ENCODE measurements at regions not wholly inside any gene's neighbourhood (a gene's known extent, or its start where the extent isn't known, plus 50 kb on each side); places are given as distances from the start of the nearest gene placed in this dataset.

DNA sequence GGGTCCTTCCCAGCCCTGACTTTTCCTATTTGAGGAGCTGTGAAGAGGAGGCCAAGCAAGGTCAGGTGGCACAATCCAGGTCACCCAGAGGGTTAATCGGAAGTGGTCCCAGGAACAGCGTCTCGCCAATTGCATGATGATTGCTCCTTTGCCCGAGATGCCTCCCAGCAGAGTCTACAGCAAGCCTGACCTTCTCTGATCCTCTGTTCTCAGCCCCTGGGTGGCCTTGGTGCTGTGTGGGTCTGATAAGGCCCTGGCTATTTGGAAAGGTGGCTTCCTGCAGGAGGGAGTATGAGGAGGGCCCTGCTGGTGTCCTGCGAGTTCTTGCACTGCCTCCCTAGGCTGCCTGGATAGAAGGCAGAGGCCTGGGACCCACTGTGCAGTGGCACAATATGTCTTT lies 116.2 kb downstream of the FOXD2 start:
- no peak for DNase-seq (ENCODE audit: low spot score)

DNA sequence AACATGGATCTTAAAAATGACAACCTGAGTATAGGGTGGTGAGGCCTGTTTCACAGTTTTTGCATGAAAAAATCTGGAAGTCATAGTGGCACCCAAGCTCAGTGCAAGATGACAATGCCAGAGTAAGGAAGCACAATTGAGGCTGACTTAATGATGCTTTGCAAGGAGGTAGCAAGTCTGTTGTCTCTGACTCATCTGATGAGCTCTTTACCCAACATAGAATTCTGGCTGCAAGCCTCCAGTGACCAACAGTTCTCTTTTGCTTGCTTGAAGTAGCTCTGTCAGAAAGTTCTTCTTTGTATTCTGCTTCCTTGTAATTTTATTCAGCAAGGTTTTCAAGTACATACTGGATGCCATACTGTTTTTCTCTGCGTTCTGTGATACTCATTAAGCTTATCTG lies 117.1 kb downstream of the FOXD2 start:
- DNase-seq (ENCODE audit: low spot score) = peak; percentile 17

DNA sequence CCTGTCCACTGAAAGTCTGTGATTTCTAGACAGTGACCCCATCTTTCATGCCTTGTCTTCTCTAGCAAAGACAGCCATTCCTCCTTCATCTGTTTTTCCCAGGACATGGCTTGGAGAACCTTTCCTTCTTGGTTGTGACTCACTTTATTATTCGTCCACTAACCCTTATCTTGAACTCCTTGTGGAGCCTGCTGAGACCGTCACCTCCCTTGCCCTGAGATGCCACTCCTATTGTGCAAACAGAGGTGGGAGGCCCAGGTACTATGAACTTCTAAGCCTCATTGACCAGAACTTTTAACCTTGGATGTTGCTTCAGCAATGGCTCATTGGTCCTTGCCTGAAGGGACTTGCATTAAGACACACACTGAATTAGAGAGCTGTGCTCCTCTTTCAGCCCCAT lies 117.5 kb downstream of the FOXD2 start:
- no peak for DNase-seq (ENCODE audit: low spot score)

DNA sequence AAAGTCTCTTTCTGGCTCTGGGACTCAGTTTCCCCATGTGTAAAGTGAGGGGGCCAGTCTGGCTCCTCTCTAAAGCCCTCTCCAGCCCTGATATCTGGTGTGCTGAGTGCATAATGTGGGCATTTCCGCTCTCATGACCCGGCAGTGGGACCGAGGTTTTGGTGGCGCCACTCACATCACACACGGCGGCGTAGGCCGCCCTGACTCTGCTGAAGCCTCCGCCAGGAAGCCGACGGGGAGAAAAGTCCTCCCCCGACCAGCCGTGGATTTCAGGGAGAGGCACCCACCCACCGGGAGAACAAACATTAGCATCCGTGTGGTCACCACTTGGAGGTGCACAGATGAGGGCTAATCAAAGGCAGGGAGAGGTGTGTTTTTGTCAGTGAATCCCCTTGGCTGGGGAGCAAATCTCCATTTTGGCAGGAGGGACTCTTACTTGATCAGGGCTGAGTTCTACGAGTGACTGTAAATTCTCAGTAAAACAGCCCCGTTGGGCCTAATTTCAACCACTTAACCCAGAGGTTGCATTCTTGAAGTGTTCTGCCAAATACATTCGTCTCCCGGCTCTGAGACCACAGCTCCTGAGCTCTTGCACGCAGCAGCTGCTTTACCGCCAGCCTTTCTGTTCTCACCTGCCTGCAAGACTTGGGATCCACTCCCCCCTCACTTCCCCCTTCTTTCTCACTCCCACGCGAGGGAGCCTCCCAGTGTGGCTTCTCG lies 118.2 kb downstream of the FOXD2 start:
- DNase-seq (ENCODE audit: low spot score) = no peak

DNA sequence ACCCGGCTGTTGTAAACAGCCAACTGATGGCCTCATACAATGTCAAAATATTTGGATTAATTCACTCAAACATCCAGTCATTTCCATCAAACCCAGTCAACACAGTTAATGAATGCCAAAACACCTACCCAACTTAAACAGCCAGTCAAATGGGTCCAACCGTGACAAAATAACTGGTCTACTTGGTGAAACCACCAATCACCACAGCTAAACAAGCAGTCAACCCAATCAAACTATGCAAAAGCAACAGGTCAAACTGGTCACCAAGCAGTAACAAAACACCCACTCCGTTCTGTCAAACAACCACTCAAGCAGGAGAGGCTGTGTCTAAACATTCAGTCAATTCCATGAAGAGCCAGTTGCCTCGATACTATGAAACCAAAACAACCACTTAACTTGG lies 119.2 kb downstream of the FOXD2 start:
- no peak for DNase-seq (ENCODE audit: low spot score)

DNA sequence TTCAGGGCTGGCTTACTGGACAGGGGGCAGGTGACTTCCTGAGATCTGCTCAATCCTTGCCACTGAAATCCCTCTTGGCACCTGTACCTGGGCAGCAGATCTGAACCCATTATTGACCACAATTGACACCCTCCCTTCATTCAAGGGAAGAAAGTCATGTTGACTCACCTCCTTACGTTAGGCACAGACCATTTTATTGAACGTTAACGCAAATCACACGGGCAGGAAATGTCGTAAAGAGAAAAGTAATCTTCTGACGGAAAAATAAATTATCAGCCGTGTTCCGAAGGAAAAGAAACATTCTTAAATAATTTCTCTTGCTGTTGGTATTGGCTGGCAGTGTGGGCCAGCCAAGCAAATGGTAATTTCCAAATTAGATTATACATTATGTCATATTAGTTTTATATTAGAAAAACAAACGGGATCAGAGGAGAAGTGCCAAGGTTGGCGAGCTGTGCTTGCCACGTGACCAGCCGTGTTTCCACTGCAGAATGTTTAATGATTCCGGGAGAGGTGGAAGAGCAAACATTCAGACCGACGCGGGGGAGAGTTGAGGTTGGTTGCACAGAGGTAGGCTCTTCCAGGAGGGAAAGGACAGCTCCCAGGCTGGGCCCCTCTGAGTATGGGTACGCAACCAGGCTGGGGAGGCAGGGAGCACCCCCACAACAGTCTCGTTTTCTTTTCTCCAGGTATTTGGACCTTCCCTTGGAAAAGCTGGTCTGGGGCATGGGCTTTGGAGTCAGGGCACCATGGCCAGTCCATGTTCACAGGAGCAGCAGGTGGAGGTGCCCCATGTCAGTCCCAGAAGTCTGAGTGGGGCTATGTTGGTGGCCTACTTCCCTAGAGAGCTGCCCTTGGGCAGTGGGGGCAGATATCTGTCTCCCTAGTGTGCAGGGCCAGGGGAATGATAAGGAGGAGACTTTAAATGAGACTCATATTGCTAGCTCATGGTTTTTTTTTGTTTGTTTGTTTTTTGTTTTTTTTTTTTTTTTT lies 121.1 kb downstream of the FOXD2 start:
- no peak for DNase-seq (ENCODE audit: low spot score)

DNA sequence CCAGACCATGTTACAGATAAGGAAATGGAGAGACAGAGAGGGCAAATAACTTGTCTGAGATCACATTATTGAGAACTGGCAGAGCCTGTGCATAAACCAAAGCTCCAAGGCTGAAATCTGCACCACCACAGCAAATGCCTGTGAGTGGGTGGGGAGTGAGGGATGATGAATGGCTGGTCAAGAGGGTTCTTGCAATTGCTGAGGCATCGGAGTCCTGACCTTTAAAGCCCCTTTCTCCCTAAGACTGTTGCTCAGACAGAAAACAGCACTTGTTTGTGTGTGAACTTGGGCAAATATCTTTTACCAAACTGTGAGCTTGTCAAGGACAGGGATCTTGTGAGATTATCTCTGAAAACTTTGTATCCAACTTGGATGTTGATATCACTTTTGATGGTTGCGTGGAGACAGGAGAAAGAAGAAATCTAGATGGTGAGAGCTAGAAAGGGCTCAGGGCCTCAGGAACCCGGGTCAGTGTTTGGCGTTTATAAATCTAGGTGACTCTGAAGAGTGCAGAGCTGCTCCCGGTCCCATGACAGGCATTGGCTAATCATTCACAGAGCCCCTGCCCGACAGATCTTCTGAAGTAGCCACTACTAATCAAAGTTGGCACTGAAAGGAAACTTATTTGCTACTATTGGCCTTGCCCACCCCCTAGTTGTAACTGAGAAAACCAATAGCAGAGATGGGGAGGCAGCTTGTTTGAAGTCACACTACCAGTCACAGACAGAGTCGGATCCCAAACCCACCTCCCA lies 122.3 kb downstream of the FOXD2 start:
- no peak for DNase-seq (ENCODE audit: low spot score)

DNA sequence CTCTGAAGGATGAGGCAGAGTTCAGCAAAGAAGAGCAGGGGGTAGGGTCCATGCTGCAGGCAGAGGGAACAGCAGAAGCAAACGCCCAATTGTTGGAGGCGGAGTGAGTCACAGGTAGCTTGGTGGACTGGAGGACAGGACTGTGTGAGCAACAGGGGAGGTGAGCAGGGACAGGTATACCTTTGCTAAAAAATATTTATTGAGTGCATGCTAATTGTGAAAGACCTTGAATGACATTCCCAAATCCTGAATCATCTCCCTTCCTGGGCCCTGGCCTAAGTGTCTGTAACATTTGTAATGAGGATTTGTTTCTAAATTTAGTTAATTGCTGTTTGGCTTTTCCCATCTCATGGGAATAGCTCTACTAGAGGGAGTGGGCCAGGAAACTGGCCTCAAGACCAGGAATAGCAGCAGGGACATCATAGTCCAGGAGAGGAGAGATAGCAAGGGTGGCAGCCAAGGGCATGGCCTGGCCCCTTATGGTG lies 123.7 kb downstream of the FOXD2 start:
- DNase-seq (ENCODE audit: low spot score) = no peak

DNA sequence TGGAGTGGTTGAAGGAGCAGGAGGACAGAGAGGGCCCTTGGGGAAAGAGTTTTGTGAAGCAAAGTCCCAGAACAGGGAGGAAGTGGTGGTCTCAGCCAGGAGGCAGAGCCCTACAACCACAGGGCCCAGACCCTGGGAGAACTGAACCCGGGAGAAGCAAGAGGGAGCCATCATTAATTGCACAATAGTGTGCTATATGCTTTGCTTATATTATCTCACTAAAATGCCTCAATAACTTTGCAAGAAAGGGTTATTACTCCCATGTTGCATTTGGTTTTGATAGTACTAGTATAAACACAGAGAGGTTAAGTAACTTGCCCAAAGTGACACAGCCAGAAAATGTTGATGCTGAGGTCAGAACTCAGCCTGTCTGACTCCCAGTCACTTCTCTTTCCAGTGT lies 124.3 kb downstream of the FOXD2 start:
- no peak for DNase-seq (ENCODE audit: low spot score)

DNA sequence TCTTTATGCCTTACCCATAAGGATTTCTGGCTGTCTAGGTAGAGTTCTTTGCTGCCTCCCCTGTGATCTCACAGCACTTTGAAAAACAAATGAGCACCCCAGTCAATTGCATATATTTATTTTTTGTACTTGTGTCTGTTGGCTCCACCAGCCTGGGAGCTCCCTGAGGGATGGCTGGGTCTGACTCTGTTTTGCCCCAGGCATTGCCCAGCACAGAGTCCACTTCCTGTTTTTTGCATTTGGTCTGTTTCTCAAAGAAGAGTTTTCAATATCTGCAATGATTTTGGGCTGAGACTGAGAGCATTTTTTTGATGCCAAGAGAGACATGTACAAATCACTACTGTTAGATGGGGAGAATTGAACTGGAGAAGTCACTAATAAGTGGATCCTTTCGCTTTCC lies 125.0 kb downstream of the FOXD2 start:
- DNase-seq (ENCODE audit: low spot score) = no peak

DNA sequence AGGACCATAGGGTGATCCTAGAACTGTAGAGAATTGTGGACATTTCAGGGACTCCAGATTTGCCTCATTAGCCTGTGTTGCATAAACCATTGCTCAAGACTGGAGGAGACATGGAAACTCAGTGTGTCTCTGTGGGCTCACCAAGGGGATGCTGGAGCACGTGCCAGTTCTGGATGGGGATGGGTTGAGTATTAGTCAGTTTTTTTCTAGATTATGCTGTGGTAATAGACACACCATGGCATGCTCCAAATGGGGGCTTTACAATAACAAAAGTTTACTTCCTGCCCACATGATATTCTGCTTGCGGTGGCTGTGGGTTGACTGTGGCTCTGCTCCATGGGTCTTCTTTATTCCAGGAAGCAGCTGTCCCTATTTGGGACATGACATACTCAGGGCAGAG lies 125.4 kb downstream of the FOXD2 start:
- no peak for DNase-seq (ENCODE audit: low spot score)

DNA sequence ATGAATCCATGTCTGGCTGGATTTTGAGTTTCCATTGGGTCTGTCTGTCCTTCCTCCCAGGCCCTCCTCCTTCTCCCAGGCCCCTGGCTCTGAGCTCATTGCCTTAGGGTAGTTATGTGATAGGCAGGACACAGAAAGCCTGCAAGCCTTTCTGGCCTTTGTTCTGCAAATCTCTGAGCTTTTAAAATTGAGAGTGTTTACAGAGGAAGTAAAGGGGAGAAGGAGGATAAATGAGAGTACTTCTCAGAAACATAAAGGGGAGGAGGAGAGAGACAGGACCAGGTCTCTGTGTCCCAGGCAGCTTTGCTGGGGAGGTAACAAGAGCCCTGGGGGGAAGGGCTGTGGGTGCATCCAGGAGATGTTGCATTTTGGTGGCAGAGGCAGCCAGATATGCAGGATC lies 126.7 kb downstream of the FOXD2 start:
- no peak for DNase-seq (ENCODE audit: low spot score)

DNA sequence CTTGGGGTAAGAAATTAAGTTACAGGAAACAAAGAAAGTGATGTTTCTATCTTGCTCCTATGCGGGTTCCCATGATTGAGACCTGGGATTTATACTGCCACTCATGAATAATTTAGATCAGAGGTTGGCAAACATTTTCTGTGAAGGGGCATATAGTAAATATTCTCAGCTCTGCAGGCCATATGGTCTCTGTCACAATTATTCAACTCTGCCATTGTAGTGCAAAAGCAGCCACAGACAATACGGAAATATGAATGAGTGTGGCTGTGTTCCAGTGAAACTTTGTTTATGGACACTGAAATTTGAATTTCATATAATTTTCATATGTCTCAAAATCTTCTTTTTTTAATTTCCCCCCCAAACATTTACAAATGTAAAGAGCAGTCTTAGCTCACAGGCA lies 127.2 kb downstream of the FOXD2 start:
- DNase-seq (ENCODE audit: low spot score) = no peak

DNA sequence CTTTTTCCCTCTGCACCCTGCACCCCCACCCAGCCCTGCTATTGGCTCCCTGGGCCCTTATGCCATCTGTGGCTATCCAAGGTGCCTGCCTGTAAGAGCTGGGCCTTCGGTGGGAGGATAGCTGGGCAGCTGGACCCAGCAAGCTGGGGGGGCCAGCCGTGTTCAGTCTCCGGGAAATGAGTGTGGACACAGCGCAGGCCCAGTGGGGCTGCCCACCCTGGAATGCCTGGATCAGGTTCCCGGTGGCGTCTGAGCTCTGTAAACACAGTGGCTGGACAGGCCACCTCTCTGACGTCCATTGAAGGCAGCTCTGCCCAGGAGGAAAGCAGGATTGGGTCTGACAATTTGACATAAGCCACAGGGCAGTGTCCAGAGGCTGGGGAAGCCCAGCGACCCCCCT lies 127.8 kb downstream of the FOXD2 start:
- DNase-seq (ENCODE audit: low spot score) = no peak

DNA sequence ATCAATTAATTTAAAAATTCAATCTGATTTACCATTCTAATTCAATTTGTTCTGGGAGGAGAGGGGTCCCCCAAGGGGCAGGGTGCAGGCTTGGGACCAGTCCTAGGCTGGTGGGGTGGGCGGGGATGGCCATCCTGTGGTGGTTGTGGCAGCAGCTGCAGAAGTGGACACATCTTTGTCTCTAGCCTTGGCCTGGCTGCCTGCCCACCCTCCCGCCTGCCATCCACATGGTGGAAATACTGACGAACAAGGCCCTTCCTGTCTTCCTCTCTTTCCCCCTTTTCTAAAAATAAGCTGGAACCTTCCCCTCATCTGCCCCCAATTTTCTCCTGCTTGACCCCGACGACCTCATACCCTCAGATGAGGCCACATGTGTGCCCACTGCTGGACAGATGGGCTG lies 130.9 kb downstream of the FOXD2 start:
- DNase-seq (ENCODE audit: low spot score) = no peak

DNA sequence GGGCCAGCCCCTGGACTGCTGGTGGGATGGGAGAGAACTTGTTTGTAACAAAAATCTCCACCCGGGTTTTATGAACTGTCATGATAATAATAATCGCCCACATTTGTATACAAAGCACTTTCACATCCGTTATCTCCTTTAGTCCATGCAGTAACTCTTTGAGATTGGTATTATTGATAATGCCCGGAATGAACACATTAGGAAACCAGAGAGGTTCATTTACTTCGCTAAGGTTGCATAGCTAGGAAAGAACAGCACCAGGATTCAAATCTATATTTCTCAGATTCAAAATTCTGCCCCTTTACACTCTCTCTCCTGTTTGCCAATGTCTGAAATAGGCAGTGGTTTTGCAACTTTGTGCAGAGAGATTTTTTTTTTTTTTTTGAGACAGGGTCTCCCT lies 131.4 kb downstream of the FOXD2 start:
- no peak for DNase-seq (ENCODE audit: low spot score)

DNA sequence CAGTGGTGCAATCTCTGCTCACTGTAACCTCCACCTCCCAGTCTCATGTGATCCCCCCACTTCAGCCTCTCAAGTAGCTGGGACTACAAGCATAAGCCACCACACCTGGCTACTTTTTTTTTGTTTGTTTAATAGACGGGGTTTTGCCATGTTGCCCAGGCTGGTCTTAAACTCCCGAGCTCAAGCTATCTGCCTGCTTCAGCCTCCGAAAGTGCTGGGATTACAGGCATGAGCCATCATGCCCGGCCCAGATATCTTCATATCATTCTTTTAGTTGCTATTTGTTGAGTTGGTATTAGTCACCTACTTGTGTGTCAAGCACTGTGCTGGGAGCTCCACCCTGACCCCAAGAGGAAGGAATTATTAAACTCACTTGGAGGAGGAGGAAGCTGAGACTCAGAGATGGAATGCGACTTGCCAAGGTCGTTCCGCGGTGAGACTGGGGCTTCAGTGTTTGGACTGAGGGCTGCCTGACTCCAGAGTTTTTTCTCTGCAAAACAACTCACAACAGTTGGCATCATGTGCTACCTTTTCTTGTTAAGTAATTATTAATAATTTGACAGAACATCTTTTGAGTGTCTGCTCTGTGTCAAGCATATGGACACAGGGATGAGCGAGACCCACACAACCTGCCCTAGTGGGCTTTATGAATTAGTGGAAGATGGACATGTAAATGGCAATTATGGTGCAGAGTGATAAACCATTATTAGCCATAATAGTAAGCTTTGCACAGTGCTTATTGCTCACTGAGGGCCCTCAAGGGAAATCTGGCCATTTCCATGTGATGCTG lies 132.0 kb downstream of the FOXD2 start:
- peak; percentile 91 for DNase-seq (ENCODE audit: low spot score)

DNA sequence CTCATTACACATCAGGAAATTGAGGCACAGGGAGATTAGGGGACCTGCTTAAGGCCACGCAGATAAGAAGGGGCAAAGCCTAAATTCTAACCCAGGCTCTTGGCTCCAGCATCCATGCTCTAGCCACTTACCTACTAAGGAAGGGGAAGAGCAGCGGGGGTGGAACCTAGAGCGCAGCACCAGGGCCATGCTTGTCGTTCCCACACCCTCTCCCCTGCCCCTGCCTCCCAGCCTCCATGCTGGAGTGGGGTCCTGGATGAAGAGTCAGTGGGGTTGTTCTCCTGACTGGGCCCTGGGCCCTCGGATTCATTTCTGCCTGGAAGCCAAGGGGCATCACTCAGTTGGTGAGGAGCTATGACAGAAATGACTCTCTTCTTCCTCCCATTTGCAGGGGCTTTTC lies 133.3 kb downstream of the FOXD2 start:
- no peak for DNase-seq (ENCODE audit: low spot score)

DNA sequence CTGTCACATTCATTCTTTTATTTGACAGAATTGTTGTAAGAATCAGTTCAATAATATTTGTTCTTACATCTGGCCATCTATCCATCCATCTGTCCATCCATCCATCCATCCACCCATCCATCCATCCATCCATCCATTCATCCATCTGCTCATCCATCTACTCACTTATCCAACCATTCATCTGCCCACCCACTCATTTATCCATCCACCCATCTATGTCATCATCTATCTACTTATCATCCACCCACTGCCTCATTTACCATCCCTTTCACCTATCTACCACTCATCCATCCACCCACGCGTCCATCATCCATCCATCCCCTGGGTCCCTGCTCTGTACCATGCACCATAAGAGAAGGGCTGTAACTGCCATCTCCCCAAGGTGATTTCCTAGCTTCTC lies 134.1 kb downstream of the FOXD2 start:
- no peak for DNase-seq (ENCODE audit: low spot score)

DNA sequence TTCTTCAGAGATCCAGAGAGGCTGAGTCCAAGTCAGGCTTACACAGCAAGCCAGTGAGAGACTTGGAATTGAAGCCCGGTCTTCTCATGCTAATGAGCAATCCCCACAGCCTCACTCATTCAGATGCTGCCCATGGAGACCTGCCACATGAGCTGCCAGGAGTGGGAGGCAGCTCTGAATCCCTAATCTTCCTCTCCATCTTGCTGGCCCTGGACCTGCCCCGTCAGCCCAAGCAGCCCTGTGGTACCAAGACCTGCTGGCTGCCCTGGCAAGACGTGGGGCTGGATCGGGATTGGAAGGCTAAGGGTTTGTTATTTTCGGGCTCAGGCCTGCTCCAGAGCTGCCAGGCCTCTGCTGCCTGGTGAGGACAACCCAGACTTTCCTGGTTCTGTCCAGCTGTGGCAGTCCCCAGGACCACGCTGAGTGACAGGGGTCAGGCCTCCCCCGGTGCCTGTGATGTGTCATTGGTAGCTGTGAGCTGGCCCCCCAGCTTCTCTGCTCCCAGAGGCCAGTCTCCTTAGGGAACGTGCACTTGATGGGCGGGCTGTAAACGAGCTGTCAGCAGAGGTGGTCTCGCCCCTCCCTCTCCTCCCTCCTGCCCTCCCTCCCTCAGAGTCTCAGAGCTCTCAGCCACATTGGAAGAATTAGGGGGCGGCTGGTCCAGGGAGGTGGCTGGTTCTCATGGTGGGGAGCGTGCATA lies 135.0 kb downstream of the FOXD2 start:
- no peak for DNase-seq (ENCODE audit: low spot score)

Measured in umbilical cord (tissue), 1 donor.